HEK293 (cell line): ENCODE measurements at regions not wholly inside any gene's neighbourhood (a gene's known extent, or its start where the extent isn't known, plus 50 kb on each side); places are given as distances from the start of the nearest gene placed in this dataset.

Source experiments
- CTCF ChIA-PET: fragments of 350-600 bp; formaldehyde crosslinking; extraction: SDS; loops from one replicate; lab custom pipeline; 2021; ENCODE audit warnings: antibody characterized with exemption; lab: Yijun Ruan, JAX
- POLR2A ChIA-PET: fragments of 300-600 bp; formaldehyde crosslinking; extraction: SDS; loops from one replicate; lab custom pipeline; 2020; ENCODE audit warnings: antibody characterized with exemption, inconsistent platforms; lab: Yijun Ruan, JAX
- H3K27ac ChIP-seq: fragments of 200-500 bp; sonication (Bioruptor generic); 2 replicates; pipeline ENCODE4 v1.5.1; 2014; ENCODE audit warnings: low read depth, low read length, control low read depth, inconsistent platforms; ENCODE audit errors: extremely low read depth
- H3K36me3 ChIP-seq, 2 experiments: fragments of 200-500 bp in 1 of 2; sonication (Bioruptor generic) in 1 of 2; 1 replicate in 1 of 2; 2 replicates in 1 of 2; pipeline ENCODE4 v1.5.1; 2014 to 2017; ENCODE audit warnings: inconsistent platforms in 2 of 2, low read length in 2 of 2; ENCODE audit not compliant: control insufficient read depth in 2 of 2, insufficient read depth in 1 of 2
- H3K4me1 ChIP-seq: fragments of 200-500 bp; sonication (Bioruptor generic); 2 replicates; pipeline ENCODE4 v1.5.1; 2014; ENCODE audit warnings: mild to moderate bottlenecking, low read length, inconsistent platforms; ENCODE audit not compliant: control insufficient read depth, insufficient read depth
- H3K4me3 ChIP-seq: 2 replicates; pipeline ENCODE4 v1.5.1; 2011; ENCODE audit warnings: low read depth, mild to moderate bottlenecking, control low read depth, low read length, moderate library complexity
- H3K9me3 ChIP-seq: fragments of 200-500 bp; sonication (Bioruptor generic); 2 replicates; pipeline ENCODE4 v1.5.1; 2014; ENCODE audit warnings: low read depth, low read length, inconsistent platforms; ENCODE audit not compliant: control insufficient read depth, insufficient read depth
- INSM2 ChIP-seq: fragments of 450-650 bp; formaldehyde crosslinking; IDR thresholded peaks from 2 replicates; pipeline ENCODE4 v1.5.1; 2016; ENCODE audit warnings: missing biosample characterization, missing genetic modification characterization
- REST ChIP-seq: fragments of 450-650 bp; formaldehyde crosslinking; IDR thresholded peaks from 2 replicates; pipeline ENCODE4 v1.5.1; 2016; ENCODE audit warnings: missing biosample characterization, missing genetic modification characterization
- ZBTB10 ChIP-seq: fragments of 450-650 bp; formaldehyde crosslinking; IDR thresholded peaks from 2 replicates; pipeline ENCODE4 v1.5.1; 2016; ENCODE audit warnings: missing biosample characterization, missing genetic modification characterization
- ZBTB49 ChIP-seq: fragments of 450-650 bp; formaldehyde crosslinking; IDR thresholded peaks from 2 replicates; pipeline ENCODE4 v1.5.1; 2016; ENCODE audit warnings: missing biosample characterization, missing genetic modification characterization, low read depth
- ZNF335 ChIP-seq: fragments of 450-650 bp; formaldehyde crosslinking; conservative IDR thresholded peaks from 2 replicates; pipeline ENCODE4 v1.5.1; 2016; ENCODE audit warnings: missing biosample characterization, missing genetic modification characterization
- ZNF341 ChIP-seq: fragments of 450-650 bp; formaldehyde crosslinking; IDR thresholded peaks from 2 replicates; pipeline ENCODE4; 2016; ENCODE audit warnings: low read depth, missing biosample characterization, missing genetic modification characterization
- ZNF623 ChIP-seq: fragments of 450-650 bp; formaldehyde crosslinking; IDR thresholded peaks from 2 replicates; pipeline ENCODE4 v1.5.1; 2016; ENCODE audit warnings: missing biosample characterization, missing genetic modification characterization
- ZNF747 ChIP-seq: fragments of 450-650 bp; formaldehyde crosslinking; IDR thresholded peaks from 2 replicates; pipeline ENCODE4 v1.5.1; 2016; ENCODE audit warnings: missing biosample characterization, missing genetic modification characterization
- ZNF776 ChIP-seq: fragments of 450-650 bp; formaldehyde crosslinking; IDR thresholded peaks from 2 replicates; pipeline ENCODE4 v1.5.0; 2017; ENCODE audit warnings: missing biosample characterization, missing genetic modification characterization, borderline replicate concordance

DNA sequence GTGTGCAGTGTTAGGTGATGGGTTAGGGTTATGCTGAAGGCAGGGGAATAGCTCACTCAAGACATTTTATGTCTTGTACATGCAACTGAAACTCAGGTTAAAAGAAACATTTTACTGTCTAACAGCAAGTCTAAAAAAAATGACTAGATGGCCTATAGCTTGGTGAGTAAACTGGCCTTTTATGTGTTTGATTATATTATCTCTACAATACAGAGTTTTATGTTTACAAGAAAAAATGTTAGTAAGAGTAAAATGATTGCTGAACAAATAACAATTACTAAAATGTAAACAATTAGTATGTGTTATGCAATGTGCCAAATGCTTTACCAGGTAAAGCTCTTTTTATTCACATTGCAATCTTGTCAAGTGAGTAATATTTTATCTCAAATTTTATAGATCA, 1039.6 kb downstream of the ROBO2 start:
- ChIA-PET POLR2A (no interaction called here), CTCF (no interaction called here)
- TF ChIP-seq ZBTB10 = no peak
- no peak for TF ChIP-seq INSM2
- no peak for TF ChIP-seq ZBTB49 (tag by site-specific recombination)
- no peak for TF ChIP-seq ZNF623 (tag by site-specific recombination)
- TF ChIP-seq ZNF335 (tag by site-specific recombination) = no peak
- TF ChIP-seq ZNF776 (tag by site-specific recombination) = no peak
- Histone ChIP-seq H3K4me3 (no peak overlapping the region), H3K4me1 (no peaks in the 10 kb centered on the region), H3K9me3 (no peaks in the 10 kb centered on the region), H3K36me3 (no peaks in the 10 kb centered on the region), H3K27ac (no peak overlapping the region)

DNA sequence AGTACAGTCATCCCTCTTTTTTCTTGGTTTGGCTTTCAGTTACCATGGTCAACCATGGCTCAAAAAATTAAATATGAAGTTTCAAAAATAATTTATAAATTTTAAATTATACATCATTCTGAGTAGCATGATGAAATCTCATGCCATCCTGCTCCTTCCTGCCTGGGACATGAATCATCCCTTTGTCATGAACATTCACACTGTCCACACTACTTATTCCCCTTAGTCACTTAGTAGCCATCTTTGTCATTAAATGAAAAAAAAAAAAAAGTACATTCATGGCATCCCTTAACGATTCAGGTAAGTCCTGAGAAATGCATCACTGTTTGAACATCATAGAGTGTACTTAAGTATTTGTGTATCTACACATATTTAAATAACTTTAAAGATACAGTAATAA, 1046.3 kb downstream of the ROBO2 start:
- CTCF ChIA-PET = no interaction called here
- POLR2A ChIA-PET = no interaction called here
- no peaks in the 10 kb centered on the region for H3K4me1 ChIP-seq

More for the DNA sequence above, 1046.3 kb downstream of the ROBO2 start:
- Histone ChIP-seq H3K27ac (no peak overlapping the region), H3K36me3 (no peaks in the 10 kb centered on the region), H3K4me3 (no peak overlapping the region), H3K9me3 (no peaks in the 10 kb centered on the region)
- TF ChIP-seq REST = no peak
- TF ChIP-seq ZNF747 (tag by site-specific recombination) = no peak
- TF ChIP-seq ZNF341 = no peak
